ENCODE measurements at regions not wholly inside any gene's neighbourhood (a gene's known extent, or its start where the extent isn't known, plus 50 kb on each side); places are given as distances from the start of the nearest gene placed in this dataset.

DNA sequence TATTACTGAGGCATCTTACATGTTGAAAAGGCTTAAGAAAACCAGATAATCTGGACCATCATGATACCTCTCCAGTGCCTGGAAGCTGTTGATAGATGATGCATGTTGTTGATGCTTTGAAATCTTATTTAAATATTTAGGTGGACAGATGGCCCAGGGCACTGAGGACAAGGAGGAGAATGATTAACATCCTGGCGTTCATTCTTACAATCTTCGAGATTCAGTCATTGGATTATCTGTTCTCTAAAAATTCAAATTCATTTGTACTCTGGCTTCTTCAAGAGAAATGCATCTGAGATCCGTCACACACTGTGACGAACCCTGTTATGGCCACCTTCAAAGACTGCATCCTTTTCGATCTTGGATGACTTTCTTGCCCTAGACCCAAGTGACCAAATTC lies 121.3 kb upstream of the IGF1 start:
- TF ChIP-seq, protein P1, sequence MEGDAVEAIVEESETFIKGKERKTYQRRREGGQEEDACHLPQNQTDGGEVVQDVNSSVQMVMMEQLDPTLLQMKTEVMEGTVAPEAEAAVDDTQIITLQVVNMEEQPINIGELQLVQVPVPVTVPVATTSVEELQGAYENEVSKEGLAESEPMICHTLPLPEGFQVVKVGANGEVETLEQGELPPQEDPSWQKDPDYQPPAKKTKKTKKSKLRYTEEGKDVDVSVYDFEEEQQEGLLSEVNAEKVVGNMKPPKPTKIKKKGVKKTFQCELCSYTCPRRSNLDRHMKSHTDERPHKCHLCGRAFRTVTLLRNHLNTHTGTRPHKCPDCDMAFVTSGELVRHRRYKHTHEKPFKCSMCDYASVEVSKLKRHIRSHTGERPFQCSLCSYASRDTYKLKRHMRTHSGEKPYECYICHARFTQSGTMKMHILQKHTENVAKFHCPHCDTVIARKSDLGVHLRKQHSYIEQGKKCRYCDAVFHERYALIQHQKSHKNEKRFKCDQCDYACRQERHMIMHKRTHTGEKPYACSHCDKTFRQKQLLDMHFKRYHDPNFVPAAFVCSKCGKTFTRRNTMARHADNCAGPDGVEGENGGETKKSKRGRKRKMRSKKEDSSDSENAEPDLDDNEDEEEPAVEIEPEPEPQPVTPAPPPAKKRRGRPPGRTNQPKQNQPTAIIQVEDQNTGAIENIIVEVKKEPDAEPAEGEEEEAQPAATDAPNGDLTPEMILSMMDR (IDR thresholded peaks at IDR 0.05; ENCODE audit: insufficient read depth, low read length, poor library complexity, severe bottlenecking): no peak

GRCh38 chr12:102596687-102597086 lies 116.3 kb upstream of the IGF1 start:
- no peak for DNase-seq (ENCODE audit: extremely low read depth, insufficient read length)
- H3K4me3 ChIP-seq (replicated peaks; ENCODE audit: low read depth, low read length): no peak overlapping the region
- H3K36me3 ChIP-seq (ENCODE audit: control insufficient read depth, insufficient read depth, low read length): no peaks in the 10 kb centered on the region
- H3K27me3 ChIP-seq (replicated peaks; ENCODE audit: control insufficient read depth, insufficient read depth, low read length): no peaks in the 10 kb centered on the region
- TF ChIP-seq, protein P1 (IDR thresholded peaks at IDR 0.05; ENCODE audit: insufficient read depth, low read length, poor library complexity, severe bottlenecking): no peak

More for the DNA sequence above, 121.3 kb upstream of the IGF1 start:
- DNase-seq (ENCODE audit: extremely low read depth, insufficient read length): no peak
- Histone ChIP-seq H3K36me3 (ENCODE audit: control insufficient read depth, insufficient read depth, low read length) (no peaks in the 10 kb centered on the region), H3K27me3 (replicated peaks; ENCODE audit: control insufficient read depth, insufficient read depth, low read length) (no peaks in the 10 kb centered on the region), H3K4me3 (replicated peaks; ENCODE audit: low read depth, low read length) (no peak overlapping the region)

DNA sequence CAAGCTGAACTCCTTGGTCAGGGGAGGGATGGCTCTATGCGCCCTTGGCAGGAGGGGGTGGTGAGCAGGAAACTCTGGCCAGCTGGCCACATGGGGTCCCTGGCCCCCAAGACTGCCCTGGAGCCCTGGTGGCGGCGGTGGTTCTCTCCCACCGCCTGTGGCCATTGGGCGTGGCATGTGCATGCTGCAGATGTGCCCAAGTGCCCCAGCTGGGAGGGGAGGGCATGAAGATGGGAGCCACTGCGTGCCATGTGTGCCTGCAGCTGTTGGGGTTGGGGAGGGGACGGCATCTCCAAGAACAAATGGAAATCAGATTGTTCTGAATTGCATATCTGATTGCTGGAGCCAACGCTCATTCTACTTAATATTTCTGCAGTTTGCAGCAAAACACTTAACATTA lies 115.7 kb upstream of the IGF1 start:
- TF ChIP-seq, protein P1 (IDR thresholded peaks at IDR 0.05; ENCODE audit: insufficient read depth, low read length, poor library complexity, severe bottlenecking): no peak
- DNase-seq (ENCODE audit: extremely low read depth, insufficient read length): no peak
- no peaks in the 10 kb centered on the region for H3K27me3 ChIP-seq (replicated peaks; ENCODE audit: control insufficient read depth, insufficient read depth, low read length)

DNA sequence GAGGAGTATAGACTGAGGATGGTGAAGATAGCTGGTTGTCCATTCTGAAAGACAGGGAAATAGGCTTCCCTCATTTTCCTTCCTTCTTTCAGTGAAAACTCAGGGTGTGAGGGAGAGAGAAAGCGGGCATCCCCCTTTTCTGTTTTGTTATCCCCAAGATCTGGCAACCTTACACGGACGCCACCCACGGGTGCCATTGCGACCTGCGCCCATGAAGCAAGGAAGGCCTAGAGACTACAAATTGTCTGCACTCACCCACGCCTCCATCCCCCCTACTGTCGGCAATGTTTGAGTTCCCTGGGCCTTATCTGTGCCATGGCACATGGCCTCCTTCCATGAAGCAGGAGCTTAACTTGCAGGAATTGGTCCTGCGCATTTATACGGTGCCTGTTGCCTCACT lies 115.0 kb upstream of the IGF1 start:
- Histone ChIP-seq H3K36me3 (ENCODE audit: control insufficient read depth, insufficient read depth, low read length) (no peaks in the 10 kb centered on the region), H3K27me3 (replicated peaks; ENCODE audit: control insufficient read depth, insufficient read depth, low read length) (no peaks in the 10 kb centered on the region), H3K4me3 (replicated peaks; ENCODE audit: low read depth, low read length) (no peak overlapping the region)
- TF ChIP-seq, protein P1 (IDR thresholded peaks at IDR 0.05; ENCODE audit: insufficient read depth, low read length, poor library complexity, severe bottlenecking): no peak
- no peak for DNase-seq (ENCODE audit: extremely low read depth, insufficient read length)

More for the DNA sequence above, 115.7 kb upstream of the IGF1 start:
- no peak overlapping the region for H3K4me3 ChIP-seq (replicated peaks; ENCODE audit: low read depth, low read length)
- H3K36me3 ChIP-seq (ENCODE audit: control insufficient read depth, insufficient read depth, low read length): no peaks in the 10 kb centered on the region

- H3K36me3 ChIP-seq (ENCODE audit: control insufficient read depth, insufficient read depth, low read length): no peaks in the 10 kb centered on the region
- DNase-seq (ENCODE audit: extremely low read depth, insufficient read length): no peak
- H3K4me3 ChIP-seq (replicated peaks; ENCODE audit: low read depth, low read length): no peak overlapping the region
- no peaks in the 10 kb centered on the region for H3K27me3 ChIP-seq (replicated peaks; ENCODE audit: control insufficient read depth, insufficient read depth, low read length)
- TF ChIP-seq, protein P1 (IDR thresholded peaks at IDR 0.05; ENCODE audit: insufficient read depth, low read length, poor library complexity, severe bottlenecking): no peak
These were observed 112.8 kb upstream of the IGF1 start for GRCh38 chr12:102593134-102593533.

DNA sequence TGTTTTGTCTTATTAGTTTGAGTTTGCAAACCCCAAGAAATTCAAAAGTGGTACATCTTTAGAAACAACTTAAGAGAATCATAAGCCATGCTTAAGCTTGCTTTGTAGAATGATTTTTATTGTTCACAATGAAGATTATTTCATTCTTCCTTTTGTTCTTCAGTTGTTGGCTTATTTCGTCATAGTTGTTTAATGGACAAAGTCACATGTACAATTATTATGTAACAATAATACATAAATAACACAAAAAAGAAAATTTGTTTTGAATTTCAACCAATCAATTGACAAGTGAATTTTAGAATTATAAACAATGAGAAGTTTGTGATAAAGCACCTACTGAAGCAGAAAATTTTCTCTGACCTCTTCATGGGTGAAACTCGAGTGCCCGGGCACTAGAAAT lies 111.8 kb upstream of the IGF1 start:
- no peak overlapping the region for H3K4me3 ChIP-seq (replicated peaks; ENCODE audit: low read depth, low read length)
- DNase-seq (ENCODE audit: extremely low read depth, insufficient read length): no peak
- H3K36me3 ChIP-seq (ENCODE audit: control insufficient read depth, insufficient read depth, low read length): no peaks in the 10 kb centered on the region
- no peaks in the 10 kb centered on the region for H3K27me3 ChIP-seq (replicated peaks; ENCODE audit: control insufficient read depth, insufficient read depth, low read length)
- TF ChIP-seq, protein P1 (IDR thresholded peaks at IDR 0.05; ENCODE audit: insufficient read depth, low read length, poor library complexity, severe bottlenecking): no peak

Data from GM06990 (cell line).